Choroid plexus epithelial cell (primary cell): ENCODE measurements at regions not wholly inside any gene's neighbourhood (a gene's known extent, or its start where the extent isn't known, plus 50 kb on each side); places are given as distances from the start of the nearest gene placed in this dataset.

ENCODE experiments used
- DNase-seq: peaks from one replicate; pipeline ENCODE4 v3.0.0-alpha.2; 2010; ENCODE audit warnings: low read depth
- H3K4me3 ChIP-seq: 2 replicates; pipeline ENCODE4 v1.5.1; 2011; ENCODE audit warnings: low read depth, mild to moderate bottlenecking, control low read depth, low read length, moderate library complexity
- CTCF ChIP-seq: conservative IDR thresholded peaks from 2 replicates; pipeline ENCODE4 v1.5.1; 2011; ENCODE audit warnings: low read depth, mild to moderate bottlenecking, control low read depth, inconsistent platforms, low read length, moderate library complexity

- H3K4me3 ChIP-seq = no peak overlapping the region
- no peak for DNase-seq
- TF ChIP-seq CTCF = no peak
Observed at GRCh38 chr2:145324748-145325147, 804.8 kb upstream of the ZEB2 start.

- TF ChIP-seq CTCF = no peak
- peak; percentile 16 for DNase-seq
- H3K4me3 ChIP-seq = no peak overlapping the region
Observed at GRCh38 chr2:145323512-145323911, 803.6 kb upstream of the ZEB2 start.

- H3K4me3 ChIP-seq = no peak overlapping the region
- no peak for DNase-seq
Observed at GRCh38 chr2:145321344-145321743, 801.4 kb upstream of the ZEB2 start.

GRCh38 chr2:145316496-145316895 is 796.6 kb upstream of the ZEB2 start:
- H3K4me3 ChIP-seq = no peak overlapping the region
- DNase-seq = no peak
- no peak for TF ChIP-seq CTCF

More at GRCh38 chr2:145321344-145321743, 801.4 kb upstream of the ZEB2 start:
- no peak for TF ChIP-seq CTCF

GRCh38 chr2:145315053-145315452 is 795.1 kb upstream of the ZEB2 start:
- TF ChIP-seq CTCF = no peak
- H3K4me3 ChIP-seq = no peak overlapping the region
- no peak for DNase-seq

- no peak for DNase-seq
Observed at GRCh38 chr2:145314119-145314633, 794.3 kb upstream of the ZEB2 start.

More at GRCh38 chr2:145314119-145314633, 794.3 kb upstream of the ZEB2 start:
- no peak overlapping the region for H3K4me3 ChIP-seq
- no peak for TF ChIP-seq CTCF
